ENCODE measurements at regions not wholly inside any gene's neighbourhood (a gene's known extent, or its start where the extent isn't known, plus 50 kb on each side); places are given as distances from the start of the nearest gene placed in this dataset.

DNA sequence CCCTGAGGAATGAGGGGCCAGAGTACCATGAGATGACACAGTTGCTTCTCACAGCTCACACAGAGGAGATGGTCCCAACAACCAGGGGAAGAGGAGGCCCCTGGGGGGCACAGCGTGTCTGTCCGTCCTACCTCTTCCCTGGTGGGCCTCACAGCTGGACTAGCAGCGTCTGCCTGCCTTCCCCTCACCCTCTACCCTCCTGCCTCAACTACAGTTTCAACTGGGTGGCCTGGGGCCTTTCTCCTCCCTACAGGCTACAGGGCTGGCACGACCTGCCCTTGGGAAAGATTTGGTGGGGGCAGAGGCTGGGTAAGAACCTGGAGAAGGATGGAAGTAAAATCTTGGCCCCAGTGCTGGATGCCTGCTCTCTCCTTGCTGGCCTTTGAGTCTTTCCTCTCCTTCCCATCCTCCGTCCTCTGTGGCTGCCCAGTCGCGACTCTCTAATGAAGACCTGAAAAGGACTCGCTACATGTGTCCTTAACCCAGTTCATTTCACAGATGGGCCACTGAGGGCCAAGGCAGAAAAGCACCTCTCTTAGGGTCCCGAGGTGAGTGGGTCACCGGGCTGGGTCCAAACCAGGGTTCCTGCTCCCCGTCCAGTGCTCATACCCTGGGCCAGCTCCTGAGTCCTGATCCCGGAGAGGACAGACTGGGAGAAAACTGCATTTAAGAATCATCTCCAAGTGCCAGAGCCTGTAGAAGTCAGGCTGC is 232.5 kb downstream of the BCL11B start:
- DNase-seq = no peak

DNA sequence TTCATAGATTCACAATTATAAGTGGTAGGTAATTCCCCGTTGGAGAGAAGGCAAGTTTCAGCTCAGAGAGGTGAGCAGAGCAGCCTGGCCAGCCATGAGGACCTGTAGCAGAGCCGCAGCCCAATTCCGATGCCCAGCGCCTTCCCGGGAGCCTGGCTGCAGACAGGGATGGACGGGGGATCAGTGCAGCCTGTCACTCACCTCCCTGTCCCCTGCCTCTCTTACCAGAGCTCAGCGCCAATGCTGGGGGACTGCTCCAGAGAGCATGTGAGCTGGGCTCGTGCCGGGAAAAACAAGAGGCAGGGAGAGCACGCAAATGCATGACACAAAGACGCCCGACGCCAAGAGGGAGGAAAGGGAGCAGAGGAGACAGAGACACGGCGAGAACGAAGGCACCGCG is 231.9 kb downstream of the BCL11B start:
- no peak for DNase-seq

DNA sequence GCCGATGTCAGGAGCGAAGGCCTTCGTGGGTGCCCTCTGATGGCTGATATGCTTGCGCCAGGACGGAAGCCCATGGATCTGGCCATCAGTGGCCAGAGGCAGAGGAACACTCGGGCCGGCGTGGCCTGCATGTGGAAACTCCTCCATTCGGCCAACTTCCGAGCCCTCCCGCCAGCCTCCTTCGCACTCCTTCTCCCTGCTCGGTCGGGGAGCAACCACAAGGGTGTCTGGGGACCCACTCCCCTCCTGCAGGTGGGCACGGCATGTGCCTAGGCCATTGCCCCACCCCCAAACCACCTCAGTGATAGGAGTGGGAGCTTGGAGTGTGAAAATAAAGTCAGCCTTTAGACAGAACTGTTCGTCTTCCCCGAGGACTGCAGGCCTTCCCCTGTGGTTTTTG is 231.3 kb downstream of the BCL11B start:
- no peak for DNase-seq

DNA sequence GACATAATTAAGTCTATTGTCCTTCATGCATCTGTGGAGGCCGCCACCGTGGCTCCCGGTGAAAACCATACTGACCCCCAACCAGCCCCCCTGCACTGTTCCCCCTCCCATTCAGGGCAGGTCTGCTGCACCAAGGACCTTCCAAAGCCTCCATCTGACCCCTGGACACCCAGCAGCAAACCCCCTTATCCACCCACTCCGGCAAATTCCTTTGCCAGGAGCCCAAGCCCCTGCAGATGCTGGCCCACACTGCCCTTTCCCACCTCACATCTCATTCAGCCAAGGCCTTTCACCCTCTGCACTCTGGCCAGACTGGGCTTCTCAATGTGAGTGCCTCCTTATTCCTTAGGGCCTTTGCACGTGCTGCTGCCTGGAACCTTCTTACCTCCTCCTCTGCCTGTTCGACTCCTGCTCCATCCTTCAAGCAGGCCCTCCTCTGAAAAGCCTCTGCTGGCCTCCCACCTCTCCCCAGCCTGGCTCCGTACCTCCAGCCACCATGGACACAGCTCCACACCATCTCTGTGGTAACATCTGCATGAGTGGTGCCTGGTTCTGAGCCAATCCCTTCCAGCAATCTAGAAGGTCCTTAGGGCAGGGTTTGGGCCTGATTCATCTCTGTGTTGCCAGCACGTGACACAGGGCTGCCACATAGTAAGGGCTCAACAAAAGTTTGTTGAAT is 230.7 kb downstream of the BCL11B start:
- no peak for DNase-seq

DNA sequence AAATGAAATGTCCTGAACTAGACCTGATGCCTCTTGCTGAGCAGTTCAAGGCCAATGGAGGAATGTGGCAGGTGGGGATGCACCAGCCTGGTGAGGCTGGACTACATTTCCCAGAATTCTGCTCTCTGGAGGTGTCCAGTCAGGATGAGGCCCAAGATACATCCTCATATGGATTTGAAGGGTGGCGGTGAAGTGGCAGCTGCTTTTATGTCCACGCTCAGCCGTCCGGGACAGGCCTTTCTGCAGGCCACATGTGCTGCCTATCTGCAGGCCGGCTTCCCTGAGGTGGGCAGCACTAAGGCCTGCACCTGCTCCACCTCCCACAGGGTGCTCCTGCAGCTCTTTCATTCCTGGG is 230.2 kb downstream of the BCL11B start:
- no peak for DNase-seq

DNA sequence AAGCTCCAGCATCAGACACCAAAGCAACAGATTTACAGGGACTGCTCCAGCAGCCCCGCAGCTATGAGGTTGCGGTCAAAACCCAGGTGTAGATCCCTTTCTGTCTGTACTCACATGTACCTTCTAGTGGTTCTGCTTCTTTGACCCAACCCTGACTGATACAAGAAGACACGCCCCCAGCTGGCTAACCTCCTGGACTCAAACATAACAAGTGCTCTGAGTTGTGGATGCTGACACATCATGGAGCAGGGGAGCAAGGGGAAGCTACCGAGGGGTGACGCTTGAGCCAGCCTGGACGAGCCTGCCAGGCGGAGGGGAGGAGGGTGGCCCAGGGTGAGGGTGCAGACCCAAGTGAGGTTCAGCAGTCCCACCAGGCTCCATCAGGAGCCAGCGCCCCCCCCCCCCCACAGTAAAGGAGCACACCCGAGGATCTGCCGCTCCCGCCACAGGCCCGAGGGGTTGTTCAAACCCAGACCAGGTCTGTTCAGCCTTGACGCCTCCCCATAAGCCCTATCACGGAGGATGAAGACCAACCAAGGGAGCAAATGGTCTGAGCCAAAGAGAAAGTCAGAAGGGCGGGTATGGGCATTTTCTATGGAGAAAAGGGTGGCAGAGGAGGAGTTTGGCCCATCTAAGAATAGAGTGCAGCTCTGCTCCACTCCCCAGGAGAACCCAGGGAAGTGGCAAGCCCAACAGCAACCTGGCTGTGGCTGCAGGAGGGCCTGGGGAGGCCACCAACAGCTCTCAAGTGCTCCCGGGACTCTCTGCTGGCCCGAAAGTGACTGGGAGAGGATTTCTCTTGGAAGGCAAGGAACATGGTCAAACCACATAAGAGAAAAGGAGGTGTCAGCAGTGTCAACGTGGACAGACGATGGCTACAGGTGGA is 229.4 kb downstream of the BCL11B start:
- DNase-seq = no peak

DNA sequence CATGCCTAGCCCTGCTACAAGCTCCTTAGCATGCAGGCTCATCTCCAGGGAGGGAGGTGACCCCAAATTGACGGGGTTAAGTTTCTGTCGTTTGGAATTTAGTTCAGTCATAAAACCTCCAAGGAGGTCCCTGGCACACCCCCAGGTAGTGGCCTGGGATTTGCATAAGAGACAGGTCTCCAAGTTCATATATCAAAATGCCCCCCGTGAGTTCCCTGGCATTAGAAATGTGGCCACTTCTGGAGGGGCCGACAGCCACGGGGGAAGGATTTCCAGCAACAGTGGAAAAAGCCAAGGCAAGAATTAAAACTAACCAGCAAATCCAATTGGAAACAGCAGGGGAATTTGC is 228.8 kb downstream of the BCL11B start:
- DNase-seq = no peak

DNA sequence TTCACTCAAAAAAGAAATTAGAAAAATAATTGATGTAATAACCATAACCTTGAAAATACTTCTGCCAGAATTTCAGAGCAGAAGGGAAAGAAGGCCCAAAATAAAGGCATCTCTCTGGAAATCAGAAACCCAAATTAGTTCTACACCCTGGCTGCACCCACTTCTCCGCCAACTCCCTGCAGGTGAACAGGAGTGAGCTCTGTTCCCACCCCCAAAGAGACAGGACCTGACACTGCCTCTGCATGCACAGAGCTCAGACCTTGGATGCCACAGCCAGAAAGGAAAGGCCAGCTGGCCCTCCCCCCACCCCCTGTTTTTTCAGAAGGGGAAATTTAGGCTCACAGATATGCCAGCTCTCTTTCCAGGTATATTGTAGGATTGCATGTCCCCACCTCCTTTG is 228.2 kb downstream of the BCL11B start:
- no peak for DNase-seq

DNA sequence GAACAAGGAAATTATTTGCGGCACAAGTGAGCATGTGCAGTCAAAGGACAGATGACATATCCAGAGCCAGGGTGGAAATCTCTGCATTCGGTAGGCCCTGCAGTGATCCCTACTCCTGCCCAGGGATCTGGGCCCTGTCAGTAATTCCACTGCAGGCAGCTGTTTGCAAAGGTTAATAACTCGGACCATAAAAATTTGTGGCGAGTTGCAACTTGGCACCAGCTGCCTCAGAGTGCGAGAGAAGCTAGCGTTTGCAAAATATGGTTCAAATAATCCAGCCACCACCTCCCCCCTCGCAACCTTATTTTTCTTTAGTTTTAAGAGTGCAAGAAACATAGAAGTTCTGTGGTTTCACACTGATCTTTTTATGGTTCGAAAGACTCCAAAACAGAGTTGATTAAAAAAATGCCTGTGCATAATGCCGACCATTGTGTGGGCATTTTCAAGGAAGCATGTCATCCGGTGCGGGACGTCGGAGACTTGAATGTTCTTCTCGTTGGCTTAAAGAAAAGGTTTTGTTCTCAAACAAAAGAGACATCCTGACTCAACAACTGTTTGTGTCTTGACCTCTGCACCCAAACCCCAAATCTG is 224.5 kb downstream of the BCL11B start:
- no peak for DNase-seq

DNA sequence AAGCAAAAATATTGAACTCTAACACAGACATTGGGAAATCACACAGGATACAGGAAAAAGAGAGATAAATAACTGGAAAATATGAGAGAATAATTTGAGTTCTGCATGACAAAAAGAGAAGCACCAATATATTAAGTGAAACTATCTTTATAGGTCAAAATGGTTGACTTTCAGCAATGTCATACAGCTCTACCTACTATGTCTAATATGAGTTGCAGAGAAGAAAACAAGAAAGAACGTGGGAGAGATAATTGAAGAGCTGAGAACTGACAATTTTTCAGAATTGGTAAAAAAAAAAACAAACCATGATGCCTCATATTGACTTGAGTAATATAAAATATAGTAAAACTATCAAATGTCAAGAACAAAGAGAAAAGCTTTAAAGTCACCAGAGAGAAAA is 221.7 kb downstream of the BCL11B start:
- no peak for DNase-seq

DNA sequence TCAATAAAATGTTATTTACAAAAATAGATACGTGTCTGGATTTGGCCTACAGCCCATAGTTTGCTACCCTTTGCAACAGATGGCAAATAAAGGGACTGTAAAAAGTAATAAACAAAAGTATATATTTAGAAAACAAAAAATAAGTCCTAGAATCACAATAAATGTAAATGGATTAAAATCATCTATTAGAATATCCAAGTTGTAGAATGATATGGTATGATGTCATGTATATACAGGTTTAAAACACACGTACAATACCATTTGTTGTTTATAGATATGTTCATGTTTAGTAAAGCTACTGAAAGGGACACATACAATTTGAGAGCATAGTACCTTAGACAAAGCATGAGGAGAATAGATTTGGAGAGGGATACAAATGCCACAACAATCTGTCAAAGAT is 219.5 kb downstream of the BCL11B start:
- no peak for DNase-seq

DNA sequence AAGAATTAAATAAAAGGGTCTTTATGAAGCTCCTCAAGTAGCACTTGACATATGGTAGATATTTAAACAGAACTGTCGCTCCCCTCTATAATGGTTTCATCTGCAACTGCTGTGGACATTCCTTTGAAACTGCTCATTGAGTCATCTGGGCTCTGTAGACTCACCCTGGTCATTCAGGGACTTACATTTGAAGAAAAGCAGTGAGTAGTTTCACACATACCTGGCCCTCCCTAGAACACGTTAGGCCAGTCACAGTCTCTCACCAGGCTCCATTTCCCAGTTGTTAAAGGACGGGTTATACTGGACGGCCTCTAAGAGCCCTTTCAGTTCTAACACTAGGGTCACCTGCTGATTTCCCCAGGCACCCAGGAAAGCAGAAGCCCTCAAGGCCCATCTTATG is 217.0 kb downstream of the BCL11B start:
- DNase-seq = no peak

DNA sequence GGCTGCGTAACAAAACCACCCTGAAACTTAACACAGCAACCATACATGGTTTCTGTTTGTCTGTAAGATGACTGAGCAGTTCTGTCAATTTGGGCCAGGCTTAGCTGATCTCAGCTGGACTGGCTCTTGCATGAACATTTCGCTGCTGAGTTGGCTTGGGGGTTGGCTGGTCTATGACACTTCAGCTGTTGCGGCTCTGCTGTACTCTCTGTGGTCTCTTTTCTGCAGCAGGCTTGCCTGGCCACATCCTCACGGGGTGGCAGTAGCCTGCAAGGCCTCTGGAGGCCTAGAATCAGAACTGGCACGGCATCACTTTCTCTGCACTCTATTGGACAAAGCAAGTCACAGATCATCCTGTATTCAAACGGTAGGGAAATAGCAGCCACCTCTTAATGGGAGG is 216.2 kb downstream of the BCL11B start:
- DNase-seq = no peak

DNA sequence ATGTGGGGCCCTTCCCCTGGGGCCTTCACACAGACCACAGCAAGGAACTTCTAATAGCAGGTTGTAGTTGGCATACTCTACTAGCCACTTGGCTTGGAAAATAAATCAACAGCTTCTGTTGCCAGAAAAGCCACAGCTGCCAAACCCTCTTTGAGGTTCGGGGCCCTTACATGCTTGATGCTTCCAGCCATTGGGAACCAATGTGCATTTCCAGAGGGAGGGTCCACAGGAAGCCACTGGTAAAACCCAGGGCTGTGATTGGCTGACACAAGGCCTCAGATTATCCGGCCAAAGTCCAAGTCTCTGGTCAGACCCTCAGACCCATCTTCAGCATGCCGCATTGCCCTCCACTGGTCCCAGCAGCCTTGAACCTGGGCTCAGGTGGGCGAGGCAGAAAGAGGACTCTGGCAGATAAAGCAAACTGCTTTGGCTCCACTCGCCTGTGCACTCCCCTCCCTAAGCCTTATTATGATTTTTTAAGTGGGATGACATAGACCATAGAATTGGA is 214.4 kb downstream of the BCL11B start:
- no peak for DNase-seq

DNA sequence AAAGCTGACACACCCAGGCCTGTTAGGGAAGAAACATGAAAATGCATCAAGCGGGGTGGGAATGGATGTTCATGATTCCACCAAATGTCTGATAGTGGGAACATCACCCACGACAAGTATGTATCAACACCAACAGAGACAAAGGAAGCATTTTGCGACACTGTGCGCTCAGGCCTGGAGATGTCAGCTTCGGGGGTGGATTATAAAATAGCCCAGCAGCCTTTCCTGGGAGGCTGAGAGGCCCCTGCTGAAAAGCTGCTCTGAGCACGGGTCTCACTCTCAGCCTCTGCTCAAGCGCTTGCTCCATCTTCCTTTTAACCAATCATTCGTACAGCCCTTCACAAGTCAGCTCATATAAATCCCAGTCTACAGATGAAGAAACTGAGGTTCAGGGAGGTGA is 213.5 kb downstream of the BCL11B start:
- no peak for DNase-seq

DNA sequence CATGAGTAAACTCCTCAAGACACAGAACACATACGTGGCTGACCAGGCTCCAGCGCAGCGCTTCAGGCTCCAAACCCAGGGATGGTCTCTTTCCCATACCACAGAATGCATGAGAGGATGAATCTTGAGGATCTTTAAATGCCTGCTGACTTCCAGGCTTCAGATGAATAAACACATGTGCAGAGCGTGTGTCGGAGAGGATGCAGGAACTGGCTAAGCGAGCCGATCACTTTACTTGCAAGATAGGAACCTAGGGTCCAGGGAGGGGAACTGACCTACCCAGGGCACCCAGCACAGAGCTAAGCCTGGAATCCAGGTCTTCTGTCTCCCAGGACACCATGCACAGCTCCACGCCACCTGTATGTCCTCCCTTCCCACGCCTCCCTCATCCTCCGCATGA is 209.8 kb downstream of the BCL11B start:
- no peak for DNase-seq

DNA sequence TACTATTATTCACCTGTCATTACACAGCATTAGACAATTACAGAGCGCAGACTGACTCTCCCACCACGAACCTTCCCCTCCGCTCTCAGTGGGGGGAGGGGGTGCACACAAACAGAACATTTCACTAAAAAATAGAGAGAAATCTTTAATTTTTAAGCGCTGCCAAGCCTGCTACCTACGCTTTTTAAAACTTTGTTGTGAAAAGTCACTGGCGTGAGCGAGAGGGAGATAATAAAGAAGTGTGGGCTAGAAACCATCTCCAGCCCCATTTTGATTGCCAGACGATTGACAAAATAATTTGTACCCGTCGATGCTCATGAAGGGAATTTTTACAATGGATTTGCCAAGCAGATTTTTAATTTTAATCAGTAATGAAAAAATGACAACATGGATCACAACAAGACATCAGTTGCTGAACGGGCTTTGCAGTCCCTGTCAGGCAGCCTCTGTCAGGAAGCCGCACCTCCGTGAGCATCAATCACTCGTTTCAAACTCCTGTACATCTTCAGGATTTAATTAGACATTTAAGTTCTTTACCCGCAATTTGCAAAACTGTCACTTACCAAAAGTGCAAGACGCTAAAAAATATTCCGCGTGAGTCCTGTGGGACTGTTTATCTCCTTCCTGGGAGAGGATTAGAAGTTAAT is 209.1 kb downstream of the BCL11B start:
- DNase-seq = no peak

DNA sequence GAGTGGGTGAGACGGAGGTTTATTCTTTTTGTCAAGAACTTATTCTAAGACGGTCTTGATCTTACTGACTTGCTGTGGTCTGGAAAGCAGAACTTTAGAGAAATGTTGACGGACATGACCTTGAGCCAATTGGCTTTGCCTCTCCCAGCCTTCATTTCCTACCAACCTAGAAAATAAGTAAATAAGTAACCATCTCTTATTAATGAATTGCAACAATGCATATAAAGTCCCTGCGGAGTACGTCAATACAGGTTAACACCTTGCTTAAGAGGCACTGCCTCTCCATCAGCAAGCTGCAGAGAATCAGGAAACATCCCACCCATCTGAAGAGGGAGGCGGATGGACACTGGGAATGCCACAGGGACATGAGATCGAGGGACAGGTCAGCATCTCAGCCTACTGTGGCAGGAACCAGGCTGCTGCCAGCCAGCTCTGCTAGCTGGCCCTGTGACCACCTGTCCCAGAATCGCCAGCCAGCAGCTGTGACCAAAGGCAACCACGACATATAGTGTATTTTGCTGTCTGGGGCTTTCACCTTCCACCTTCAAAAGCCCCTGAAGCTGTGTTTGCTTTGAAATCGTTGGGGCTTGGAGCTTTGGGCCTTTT is 208.3 kb downstream of the BCL11B start:
- no peak for DNase-seq

DNA sequence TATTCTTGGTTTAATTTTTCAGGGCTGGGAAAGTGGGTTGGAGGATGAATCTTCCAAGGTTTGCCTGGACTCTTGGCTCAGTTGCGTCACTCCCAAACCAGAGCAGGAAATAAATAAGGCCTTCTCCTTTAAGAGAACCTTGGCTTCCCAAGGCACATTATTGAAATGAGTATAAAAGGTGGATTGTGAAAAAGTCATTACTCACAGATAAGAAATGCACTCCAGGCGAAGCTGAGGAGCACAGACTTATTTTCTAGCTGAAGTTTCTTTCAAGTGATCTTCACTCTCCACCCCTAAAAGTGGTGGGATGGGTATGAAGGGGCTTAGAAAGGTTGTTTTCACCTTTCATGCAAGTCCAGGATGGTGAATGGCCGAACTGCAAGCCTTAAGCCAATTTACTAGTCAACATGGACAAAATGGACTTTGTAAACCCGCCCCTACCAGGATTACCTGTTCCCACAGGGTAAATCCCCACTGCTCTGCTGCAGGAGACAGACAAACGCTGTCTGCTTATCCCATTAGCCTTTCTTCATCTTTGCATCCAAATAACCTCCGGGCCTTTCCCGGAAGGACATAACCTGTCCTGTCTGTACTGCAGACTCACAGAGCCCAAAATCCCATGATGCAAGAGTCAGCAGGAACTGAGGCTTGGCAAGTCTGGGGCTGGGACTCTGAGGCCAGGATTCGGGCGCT is 207.6 kb downstream of the BCL11B start:
- no peak for DNase-seq

DNA sequence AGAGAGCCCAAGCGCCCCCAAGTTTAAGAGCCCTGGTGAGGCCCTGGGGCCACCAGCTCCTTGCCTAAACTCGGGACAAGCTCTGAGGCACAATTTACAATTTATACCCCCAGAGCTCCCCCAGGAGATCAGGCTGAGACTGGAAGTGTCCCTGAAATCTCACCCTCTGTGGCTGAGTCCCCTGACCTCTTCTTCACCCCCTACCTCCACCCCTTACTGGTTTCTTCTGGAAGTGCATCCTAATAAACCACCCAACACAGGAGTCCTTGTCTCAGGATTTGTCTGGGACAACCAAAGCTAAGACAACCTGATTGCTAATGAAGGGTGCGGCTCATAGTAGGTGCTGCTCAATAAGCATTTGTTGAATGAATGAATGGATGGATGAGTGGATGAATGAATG is 206.4 kb downstream of the BCL11B start:
- DNase-seq = no peak

DNA sequence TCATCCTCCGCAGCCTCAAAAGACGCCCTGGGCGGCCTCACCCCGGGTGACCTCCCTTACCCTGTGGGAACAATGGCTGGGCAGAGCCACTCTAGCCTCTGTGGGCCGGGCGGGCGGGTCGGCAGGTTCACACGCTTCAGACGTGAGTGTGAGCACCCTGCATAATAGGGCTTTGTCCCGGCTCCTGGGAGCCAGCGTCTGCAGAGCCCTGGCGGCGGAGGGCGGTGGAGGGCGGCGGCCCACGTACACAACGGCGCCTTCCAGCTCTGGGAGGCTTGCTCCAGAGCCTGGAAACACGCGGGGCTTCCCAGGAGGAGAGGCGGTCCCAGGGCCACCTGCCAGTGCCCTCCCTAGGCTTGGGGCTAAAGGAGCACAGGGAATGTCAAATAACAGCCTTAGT is 205.6 kb downstream of the BCL11B start:
- no peak for DNase-seq
